GM12892 (cell line): ENCODE measurements at regions not wholly inside any gene's neighbourhood (a gene's known extent, or its start where the extent isn't known, plus 50 kb on each side); places are given as distances from the start of the nearest gene placed in this dataset.
"Not testable (repeated sequence)": the region's sequence is repeated elsewhere in the genome, so short reads cannot be mapped to it uniquely, and the experiment has no call there.

Experiments
- POLR2A ChIP-seq: IDR thresholded peaks from 2 replicates; pipeline ENCODE4 v1.6.1; 2011; ENCODE audit warnings: low read depth, low read length, control low read depth
- POLR2AphosphoS5 ChIP-seq: IDR thresholded peaks from 2 replicates; pipeline ENCODE4 v1.6.1; 2011; ENCODE audit warnings: low read depth, low read length, control low read depth

DNA sequence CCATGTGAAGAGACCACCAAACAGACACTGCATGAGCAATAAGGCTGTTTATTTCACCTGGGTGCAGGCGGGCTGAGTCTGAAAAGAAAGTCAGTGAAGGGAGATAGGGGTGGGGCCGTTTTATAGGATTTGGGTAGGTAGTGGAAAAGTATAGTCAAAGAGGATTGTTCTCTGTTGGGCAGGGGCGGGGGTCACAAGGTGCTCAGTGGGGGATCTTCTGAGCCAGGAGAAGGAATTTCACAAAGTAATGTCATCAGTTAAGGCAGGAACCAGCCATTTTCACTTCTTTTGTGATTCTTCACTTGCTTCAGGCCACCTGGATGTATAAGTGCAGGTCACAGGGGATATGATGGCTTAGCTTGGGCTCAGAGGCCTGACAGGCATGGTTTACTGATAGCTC lies 444.6 kb upstream of the ZNG1F start:
- not testable (repeated sequence) for TF ChIP-seq POLR2AphosphoS5, POLR2A
